GM10248 (cell line): ENCODE measurements at regions not wholly inside any gene's neighbourhood (a gene's known extent, or its start where the extent isn't known, plus 50 kb on each side); places are given as distances from the start of the nearest gene placed in this dataset.

Experiments
- CTCF ChIA-PET: fragments of 300-600 bp; sonication (Branson Sonifier 250); formaldehyde crosslinking; extraction: SDS; loops from one replicate; lab custom pipeline; 2021; ENCODE audit warnings: antibody characterized with exemption; lab: Yijun Ruan, JAX
- POLR2A ChIA-PET: fragments of 350-650 bp; sonication (Branson Sonifier 250); formaldehyde crosslinking; extraction: SDS; loops from one replicate; lab custom pipeline; 2020; ENCODE audit warnings: antibody characterized with exemption; lab: Yijun Ruan, JAX
- DNase-seq: peaks from one replicate; pipeline ENCODE4 v3.0.0; 2012; ENCODE audit errors: extremely low spot score
- CTCF ChIP-seq: IDR thresholded peaks from 2 replicates; pipeline ENCODE4 v1.5.1; 2012; ENCODE audit warnings: mild to moderate bottlenecking, low read depth; ENCODE audit errors: extremely low read depth, missing control alignments, control extremely low read depth

- CTCF ChIA-PET, result no interaction called here
- POLR2A ChIA-PET, result no interaction called here
- no peak for DNase-seq
- no peak for TF ChIP-seq CTCF
Measured at GRCh38 chr14:82223276-82223675, 689.6 kb upstream of the SEL1L start.

GRCh38 chr14:82224610-82225009, 691.0 kb upstream of the SEL1L start:
- no peak for TF ChIP-seq CTCF
- CTCF ChIA-PET, result no interaction called here
- no peak for DNase-seq
- POLR2A ChIA-PET, result no interaction called here

GRCh38 chr14:82230748-82231147, 697.1 kb upstream of the SEL1L start:
- ChIA-PET POLR2A (no interaction called here), CTCF (no interaction called here)
- no peak for TF ChIP-seq CTCF
- DNase-seq, result no peak

GRCh38 chr14:82238649-82239048, 705.0 kb upstream of the SEL1L start:
- no peak for DNase-seq
- ChIA-PET POLR2A (no interaction called here), CTCF (no interaction called here)
- no peak for TF ChIP-seq CTCF

GRCh38 chr14:82239223-82239622, 705.6 kb upstream of the SEL1L start:
- CTCF ChIA-PET, result no interaction called here
- POLR2A ChIA-PET, result no interaction called here
- no peak for DNase-seq
- no peak for TF ChIP-seq CTCF

- ChIA-PET CTCF (interaction anchor here (1.6 kb wide), 2 partner anchors 11 to 16 kb away, joined by 3 read pairs; no protein-coding TSS in a partner anchor), POLR2A (no interaction called here)
- no peak for DNase-seq
- no peak for TF ChIP-seq CTCF
Measured at GRCh38 chr14:82244791-82245190, 711.1 kb upstream of the SEL1L start.

- no peak for TF ChIP-seq CTCF
- no peak for DNase-seq
- CTCF ChIA-PET, result no interaction called here
- POLR2A ChIA-PET, result no interaction called here
Measured at GRCh38 chr14:82251494-82251893, 717.8 kb upstream of the SEL1L start.
